GM23248 (cell line): ENCODE measurements at regions not wholly inside any gene's neighbourhood (a gene's known extent, or its start where the extent isn't known, plus 50 kb on each side); places are given as distances from the start of the nearest gene placed in this dataset.

ENCODE experiments used
- DNase-seq: peaks from one replicate; pipeline ENCODE4 v3.0.0-alpha.2; 2015
- H2AFZ ChIP-seq: fragments of 200-600 bp; sonication (generic); 2 replicates; pipeline ENCODE4 v1.6.1; 2016; ENCODE audit warnings: antibody characterized with exemption
- H3F3A ChIP-seq: fragments of 200-600 bp; sonication (generic); 2 replicates; pipeline ENCODE4 v1.6.1; 2016; ENCODE audit warnings: mild to moderate bottlenecking, antibody characterized with exemption, mixed run types; ENCODE audit not compliant: insufficient read depth
- H3K27ac ChIP-seq: fragments of 200-600 bp; sonication (generic); 2 replicates; pipeline ENCODE4 v1.5.1; 2016; ENCODE audit warnings: mild to moderate bottlenecking
- H3K27me3 ChIP-seq: fragments of 200-600 bp; sonication (generic); replicated peaks from 2 replicates; pipeline ENCODE4 v1.6.1; 2016; ENCODE audit warnings: mild to moderate bottlenecking; ENCODE audit not compliant: insufficient read depth
- H3K36me3 ChIP-seq: fragments of 200-600 bp; sonication (generic); 2 replicates; pipeline ENCODE4 v1.6.1; 2016; ENCODE audit warnings: low read depth, mild to moderate bottlenecking
- H3K4me1 ChIP-seq: fragments of 200-600 bp; sonication (generic); 2 replicates; pipeline ENCODE4 v1.6.1; 2016; ENCODE audit warnings: mild to moderate bottlenecking; ENCODE audit not compliant: insufficient read depth
- H3K4me2 ChIP-seq: fragments of 200-600 bp; sonication (generic); one replicate; pipeline ENCODE4 v1.6.1; 2016; ENCODE audit warnings: mild to moderate bottlenecking; ENCODE audit not compliant: unreplicated experiment
- H3K4me3 ChIP-seq: fragments of 200-600 bp; sonication (generic); 2 replicates; pipeline ENCODE4 v1.5.1; 2016; ENCODE audit warnings: mild to moderate bottlenecking
- H3K79me2 ChIP-seq: fragments of 200-600 bp; sonication (generic); 2 replicates; pipeline ENCODE4 v1.6.1; 2016; ENCODE audit warnings: mild to moderate bottlenecking; ENCODE audit not compliant: insufficient read depth
- H3K9ac ChIP-seq: fragments of 200-600 bp; sonication (generic); 2 replicates; pipeline ENCODE4 v1.6.1; 2016; ENCODE audit warnings: mild to moderate bottlenecking
- H3K9me2 ChIP-seq: fragments of 200-600 bp; sonication (generic); 2 replicates; pipeline ENCODE4 v1.6.1; 2016; ENCODE audit warnings: mixed run types, mild to moderate bottlenecking, moderate library complexity; ENCODE audit not compliant: insufficient read depth
- H3K9me3 ChIP-seq: fragments of 200-600 bp; sonication (generic); one replicate; pipeline ENCODE4 v1.6.1; 2017; ENCODE audit warnings: low read depth
- H4K20me1 ChIP-seq: fragments of 200-600 bp; sonication (generic); 2 replicates; pipeline ENCODE4 v1.6.0; 2016; ENCODE audit not compliant: insufficient read depth
- EZH2 ChIP-seq: fragments of 200-600 bp; sonication (generic); IDR thresholded peaks from 2 replicates; pipeline ENCODE4 v1.6.1; 2018; ENCODE audit warnings: antibody characterized with exemption, mild to moderate bottlenecking; ENCODE audit not compliant: insufficient read depth, poor library complexity, severe bottlenecking
- EZH2phosphoT487 ChIP-seq: fragments of 200-600 bp; sonication (generic); IDR thresholded peaks from 2 replicates; pipeline ENCODE4 v1.6.1; 2018; ENCODE audit warnings: antibody characterized with exemption, moderate library complexity, mild to moderate bottlenecking, low read depth; ENCODE audit not compliant: insufficient read depth
- WGBS, 2 experiments: methylation state at CpG; one replicate each; pipeline ENCODE4 v1.1.6; 2015 to 2017; ENCODE audit warnings: low lambda C conversion rate in 2 of 2, low coverage in 1 of 2; ENCODE audit errors: missing lambda C conversion rate in 2 of 2; 5-methylcytosine and 5-hydroxymethylcytosine counted together
- in situ Hi-C: fragments of 300-500 bp; cut with MboI; formaldehyde crosslinking; loops from 2 replicates; pipeline ENCODE4 v1.15.0; 2020

GRCh38 chr15:70272565-70273355 is 175.0 kb upstream of the TLE3 start:
- Histone ChIP-seq H3K4me2 (no peak overlapping the region), H3K9me3 (no peaks in the 10 kb centered on the region), H3K27ac (no peak overlapping the region), H4K20me1 (no peaks in the 10 kb centered on the region), H2AFZ (no peak overlapping the region), H3F3A (peaks cover 23% of the 10 kb centered on the region), H3K4me3 (no peak overlapping the region), H3K9ac (no peak overlapping the region), H3K36me3 (no peaks in the 10 kb centered on the region), H3K79me2 (no peaks in the 10 kb centered on the region), H3K4me1 (peaks cover 13% of the 10 kb centered on the region), H3K9me2 (no peaks in the 10 kb centered on the region), H3K27me3 (no peaks in the 10 kb centered on the region)
- 96 to 97% methylated on average over 10 of the region's 10 CpGs for WGBS, 2 experiments
- in situ Hi-C loops, result no loop called here
- DNase-seq, result no peak
- TF ChIP-seq EZH2 (no peak), EZH2phosphoT487 (no peak)

GRCh38 chr15:70271422-70272088 is 173.8 kb upstream of the TLE3 start:
- Histone ChIP-seq H3K4me3 (no peak overlapping the region), H4K20me1 (no peaks in the 10 kb centered on the region), H3K9ac (no peak overlapping the region), H3K9me2 (no peaks in the 10 kb centered on the region), H3K9me3 (no peaks in the 10 kb centered on the region), H3F3A (peaks cover 23% of the 10 kb centered on the region), H3K4me1 (peaks cover 13% of the 10 kb centered on the region), H2AFZ (no peak overlapping the region), H3K4me2 (no peak overlapping the region), H3K27ac (no peak overlapping the region), H3K79me2 (no peaks in the 10 kb centered on the region), H3K36me3 (no peaks in the 10 kb centered on the region), H3K27me3 (no peaks in the 10 kb centered on the region)
- DNase-seq, result peak; percentile 99
- TF ChIP-seq EZH2, result no peak
- TF ChIP-seq EZH2phosphoT487, result 0 out of 2 replicates have a peak, but pooled peaks have one; percentile 35
- in situ Hi-C loops, result no loop called here
- 0% methylated on average over 3 of the region's 3 CpGs for WGBS, 2 experiments

- Histone ChIP-seq H3K27me3 (no peaks in the 10 kb centered on the region), H3K36me3 (no peaks in the 10 kb centered on the region), H3K9me3 (no peaks in the 10 kb centered on the region), H3K79me2 (no peaks in the 10 kb centered on the region), H3K4me3 (no peak overlapping the region), H3K9ac (no peak overlapping the region), H4K20me1 (no peaks in the 10 kb centered on the region), H3K4me1 (peaks cover 13% of the 10 kb centered on the region), H3F3A (peaks cover 23% of the 10 kb centered on the region), H3K9me2 (no peaks in the 10 kb centered on the region), H3K4me2 (no peak overlapping the region), H2AFZ (no peak overlapping the region), H3K27ac (no peak overlapping the region)
- in situ Hi-C loops, result no loop called here
- DNase-seq, result no peak
- no peak for TF ChIP-seq EZH2phosphoT487
- TF ChIP-seq EZH2, result no peak
- 43 to 50% methylated on average over 8 of the region's 8 CpGs for WGBS, 2 experiments
Measured at GRCh38 chr15:70270752-70271111, 173.0 kb upstream of the TLE3 start.

GRCh38 chr15:70269991-70270751 is 172.5 kb upstream of the TLE3 start:
- Histone ChIP-seq H3K9me3 (no peaks in the 10 kb centered on the region), H3K4me2 (no peak overlapping the region), H4K20me1 (no peaks in the 10 kb centered on the region), H2AFZ (no peak overlapping the region), H3K9me2 (no peaks in the 10 kb centered on the region), H3K27ac (no peak overlapping the region), H3K79me2 (no peaks in the 10 kb centered on the region), H3K27me3 (no peaks in the 10 kb centered on the region), H3K9ac (no peak overlapping the region), H3K4me1 (peaks cover 13% of the 10 kb centered on the region), H3K36me3 (no peaks in the 10 kb centered on the region), H3K4me3 (no peak overlapping the region), H3F3A (peaks cover 23% of the 10 kb centered on the region)
- TF ChIP-seq EZH2, result no peak
- no peak for TF ChIP-seq EZH2phosphoT487
- in situ Hi-C loops, result no loop called here
- no peak for DNase-seq
- WGBS, 2 experiments, result 68 to 72% methylated on average over 10 of the region's 10 CpGs
